AG04449 (cell line): ENCODE measurements at regions not wholly inside any gene's neighbourhood (a gene's known extent, or its start where the extent isn't known, plus 50 kb on each side); places are given as distances from the start of the nearest gene placed in this dataset.

Experiments
- CTCF ChIA-PET: fragments of 350-600 bp; formaldehyde crosslinking; extraction: SDS; loops from one replicate; lab custom pipeline; 2021; ENCODE audit warnings: antibody characterized with exemption; lab: Yijun Ruan, JAX
- POLR2A ChIA-PET: fragments of 400-600, 350-600 bp; formaldehyde crosslinking; extraction: SDS; loops from one replicate; lab custom pipeline; 2020; ENCODE audit warnings: antibody characterized with exemption, inconsistent platforms; lab: Yijun Ruan, JAX
- DNase-seq: peaks from one replicate; pipeline ENCODE4 v3.0.0-alpha.2; 2010; ENCODE audit warnings: low read depth, low spot score
- H3K4me3 ChIP-seq: 2 replicates; pipeline ENCODE4 v1.5.1; 2011; ENCODE audit warnings: low read depth, mild to moderate bottlenecking, control low read depth, low read length
- CTCF ChIP-seq: IDR thresholded peaks from one replicate; pipeline ENCODE4 v1.5.1; 2011; ENCODE audit warnings: mild to moderate bottlenecking, moderate library complexity, low read length, control low read depth, inconsistent platforms; ENCODE audit not compliant: insufficient read depth; ENCODE audit errors: missing control alignments

DNA sequence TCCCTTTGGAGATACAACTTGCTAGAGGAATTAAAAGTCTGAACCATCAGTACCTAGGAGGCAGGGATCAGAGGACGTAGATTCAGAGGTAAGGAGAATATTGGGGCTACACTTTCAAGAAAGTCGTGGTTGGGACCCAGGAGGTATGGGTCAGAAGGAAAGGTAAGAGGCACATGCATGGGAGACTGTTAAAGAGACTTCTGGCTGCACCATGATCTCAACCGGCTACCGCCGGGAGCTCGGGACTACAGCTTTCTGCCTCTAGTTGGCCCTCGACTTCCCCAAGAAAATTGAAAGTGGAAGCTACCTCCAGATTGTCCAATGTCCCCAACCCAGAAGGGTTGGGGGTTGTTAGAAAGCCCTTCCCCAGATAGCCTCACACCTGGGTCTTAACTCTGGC lies 355.7 kb upstream of the TMPRSS15 start:
- ChIA-PET POLR2A (no interaction called here), CTCF (no interaction called here)
- TF ChIP-seq CTCF, result no peak
- DNase-seq, result no peak
- H3K4me3 ChIP-seq, result no peak overlapping the region

GRCh38 chr21:18759751-18760161 lies 356.2 kb upstream of the TMPRSS15 start:
- TF ChIP-seq CTCF, result no peak
- H3K4me3 ChIP-seq, result no peak overlapping the region
- no peak for DNase-seq
- CTCF ChIA-PET, result no interaction called here
- POLR2A ChIA-PET, result no interaction called here

DNA sequence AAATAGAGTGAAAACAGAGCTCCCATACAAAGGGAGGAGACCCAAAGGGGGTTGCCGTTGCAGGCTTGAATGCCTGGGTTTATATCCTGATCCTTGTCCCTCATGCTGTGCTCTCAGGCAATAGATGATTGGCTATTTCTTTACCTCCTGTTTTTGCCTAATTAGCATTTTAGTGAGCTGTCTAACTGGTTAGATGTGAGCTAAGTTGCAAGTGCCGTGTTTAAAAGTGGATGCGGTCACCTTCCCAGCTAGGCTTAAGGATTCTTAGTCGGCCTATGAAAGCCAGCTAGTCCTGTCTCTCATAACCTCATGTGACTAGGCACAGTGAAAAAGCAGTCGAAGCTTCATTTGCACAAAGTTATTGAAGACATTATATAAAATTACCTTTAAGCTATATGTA lies 356.7 kb upstream of the TMPRSS15 start:
- CTCF ChIA-PET, result no interaction called here

DNA sequence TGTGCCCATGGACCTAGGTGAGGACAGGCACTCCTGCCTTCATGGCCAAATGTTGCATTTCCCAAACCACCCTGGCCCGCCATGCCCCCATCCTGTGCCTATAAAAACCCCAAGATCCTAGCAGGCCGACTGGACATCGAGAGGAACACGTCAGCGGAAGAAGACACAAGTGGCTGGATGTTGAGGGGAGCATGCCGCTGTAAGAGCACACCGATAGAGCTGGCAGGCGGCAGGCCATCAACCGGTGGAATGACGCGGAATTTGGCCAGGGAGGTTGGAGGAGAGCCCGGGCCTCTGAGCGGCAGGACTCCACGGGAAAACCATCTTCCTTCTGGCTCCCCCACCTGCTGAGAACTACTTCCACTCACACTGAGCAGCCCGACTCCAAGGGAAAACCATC lies 361.1 kb upstream of the TMPRSS15 start:
- no peak for DNase-seq
- CTCF ChIA-PET, result no interaction called here
- H3K4me3 ChIP-seq, result no peak overlapping the region
- POLR2A ChIA-PET, result no interaction called here
- TF ChIP-seq CTCF, result no peak

More for the DNA sequence above, 356.7 kb upstream of the TMPRSS15 start:
- TF ChIP-seq CTCF, result no peak
- DNase-seq, result no peak
- no peak overlapping the region for H3K4me3 ChIP-seq
- POLR2A ChIA-PET, result no interaction called here

DNA sequence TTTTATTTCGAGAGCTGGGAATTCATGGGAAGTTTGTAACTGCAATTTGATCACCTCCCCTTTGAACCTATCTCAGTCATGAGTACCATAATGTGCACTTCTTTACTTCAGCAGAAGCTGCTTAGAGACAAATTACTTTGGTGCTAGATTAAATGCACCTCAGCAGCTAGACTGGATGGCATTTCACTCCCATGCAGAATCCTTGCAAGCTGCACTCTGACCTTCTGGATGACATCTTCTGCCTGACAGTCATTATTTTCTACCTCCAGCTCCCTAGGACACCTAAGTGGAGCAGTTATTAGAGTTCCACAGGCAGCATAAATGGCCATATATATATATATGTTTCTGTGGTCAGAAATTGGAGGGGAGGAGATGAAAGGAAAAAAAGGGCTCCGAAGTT lies 366.0 kb upstream of the TMPRSS15 start:
- no peak for TF ChIP-seq CTCF
- no peak for DNase-seq
- POLR2A ChIA-PET, result no interaction called here
- H3K4me3 ChIP-seq, result no peak overlapping the region
- CTCF ChIA-PET, result no interaction called here

DNA sequence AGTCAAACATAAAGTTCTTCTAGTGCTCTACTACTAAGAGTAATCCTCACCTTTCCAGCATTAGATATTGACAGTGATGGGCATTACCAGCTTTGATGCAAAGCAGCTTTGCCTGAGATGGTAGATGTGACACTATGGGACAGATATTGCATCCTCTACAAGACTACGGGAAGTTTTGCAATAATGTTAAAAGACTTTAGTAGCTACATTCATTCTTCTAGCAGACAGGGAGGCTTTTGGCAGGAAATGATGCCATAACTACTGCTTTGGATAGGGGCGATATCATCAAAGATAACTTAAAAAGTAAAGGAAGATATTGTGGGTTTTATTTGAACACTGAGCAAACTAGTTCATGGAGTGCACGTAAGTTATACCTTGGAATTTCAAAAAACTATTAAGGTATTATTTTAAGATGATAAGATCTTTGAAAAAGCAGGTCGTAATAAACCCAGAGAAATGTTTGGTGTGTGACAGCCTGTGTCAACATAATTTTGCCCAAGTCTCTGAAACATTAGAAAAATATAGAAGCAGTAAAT lies 368.3 kb upstream of the TMPRSS15 start:
- H3K4me3 ChIP-seq, result no peak overlapping the region
- CTCF ChIA-PET, result no interaction called here
- no peak for DNase-seq
- TF ChIP-seq CTCF, result no peak
- POLR2A ChIA-PET, result no interaction called here
